GM19193 (cell line): ENCODE measurements at regions not wholly inside any gene's neighbourhood (a gene's known extent, or its start where the extent isn't known, plus 50 kb on each side); places are given as distances from the start of the nearest gene placed in this dataset.

Experiments
- POLR2A ChIP-seq: IDR thresholded peaks from 4 replicates; pipeline ENCODE4 v1.6.1; 2011; ENCODE audit not compliant: insufficient read depth, insufficient read length; ENCODE audit errors: extremely low read depth

- TF ChIP-seq POLR2A = no peak
These were observed 334.5 kb downstream of the SEC14L1 start for GRCh38 chr17:77475016-77475976.

GRCh38 chr17:77476006-77476405, 335.2 kb downstream of the SEC14L1 start:
- no peak for TF ChIP-seq POLR2A

GRCh38 chr17:77476498-77476897, 335.7 kb downstream of the SEC14L1 start:
- no peak for TF ChIP-seq POLR2A

- TF ChIP-seq POLR2A = no peak
These were observed 336.4 kb downstream of the SEC14L1 start for GRCh38 chr17:77476931-77477805.

- no peak for TF ChIP-seq POLR2A
These were observed 337.5 kb downstream of the SEC14L1 start for GRCh38 chr17:77478281-77478680.

GRCh38 chr17:77478899-77479298, 338.1 kb downstream of the SEC14L1 start:
- no peak for TF ChIP-seq POLR2A

GRCh38 chr17:77479372-77480198, 338.8 kb downstream of the SEC14L1 start:
- no peak for TF ChIP-seq POLR2A

GRCh38 chr17:77480199-77480508, 339.4 kb downstream of the SEC14L1 start:
- no peak for TF ChIP-seq POLR2A

- no peak for TF ChIP-seq POLR2A
These were observed 339.9 kb downstream of the SEC14L1 start for GRCh38 chr17:77480509-77481215.

GRCh38 chr17:77481476-77482374, 341.0 kb downstream of the SEC14L1 start:
- no peak for TF ChIP-seq POLR2A

GRCh38 chr17:77482375-77483127, 341.8 kb downstream of the SEC14L1 start:
- no peak for TF ChIP-seq POLR2A

GRCh38 chr17:77483128-77483598, 342.4 kb downstream of the SEC14L1 start:
- no peak for TF ChIP-seq POLR2A
